GM23338 (cell line): ENCODE measurements at regions not wholly inside any gene's neighbourhood (a gene's known extent, or its start where the extent isn't known, plus 50 kb on each side); places are given as distances from the start of the nearest gene placed in this dataset.

ENCODE experiments used
- ATAC-seq: fragments of 200-7000 bp; cut with Tn5 transposase; 3 replicates; pipeline ENCODE4 v1.9.1; 2020
- DNase-seq: peaks from one replicate; pipeline ENCODE4 v3.0.0-alpha.2; 2015; ENCODE audit warnings: low spot score
- H2AFZ ChIP-seq: fragments of 200-600 bp; sonication (generic); 2 replicates; pipeline ENCODE4 v1.8.0; 2016; ENCODE audit warnings: antibody characterized with exemption, mild to moderate bottlenecking, moderate library complexity
- H3F3A ChIP-seq: fragments of 200-600 bp; sonication (generic); replicated peaks from 2 replicates; pipeline ENCODE4 v1.8.0; 2017; ENCODE audit warnings: antibody characterized with exemption, mixed run types, low read depth
- H3K27ac ChIP-seq: fragments of 200-600 bp; sonication (generic); 2 replicates; pipeline ENCODE4 v1.6.1; 2016; ENCODE audit warnings: low read depth
- H3K27me3 ChIP-seq: fragments of 200-600 bp; sonication (generic); 2 replicates; pipeline ENCODE4 v1.8.0; 2016; ENCODE audit warnings: mild to moderate bottlenecking, mixed run types, moderate library complexity; ENCODE audit not compliant: insufficient read depth
- H3K36me3 ChIP-seq: fragments of 200-600 bp; sonication (generic); 2 replicates; pipeline ENCODE4 v1.8.0; 2016; ENCODE audit warnings: mild to moderate bottlenecking; ENCODE audit not compliant: insufficient read depth
- H3K4me1 ChIP-seq: fragments of 200-600 bp; sonication (generic); 2 replicates; pipeline ENCODE4 v1.8.0; 2016; ENCODE audit warnings: mild to moderate bottlenecking, moderate library complexity; ENCODE audit not compliant: insufficient read depth
- H3K4me2 ChIP-seq: fragments of 200-600 bp; sonication (generic); 2 replicates; pipeline ENCODE4 v1.7.1; 2017; ENCODE audit warnings: mixed run types
- H3K4me3 ChIP-seq: fragments of 200-600 bp; sonication (generic); 2 replicates; pipeline ENCODE4 v1.6.1; 2016; ENCODE audit warnings: mixed run types
- H3K79me2 ChIP-seq: fragments of 200-600 bp; sonication (generic); replicated peaks from 2 replicates; pipeline ENCODE4 v1.8.0; 2017; ENCODE audit warnings: mild to moderate bottlenecking; ENCODE audit not compliant: insufficient read depth
- H3K9me2 ChIP-seq: fragments of 200-600 bp; sonication (generic); 2 replicates; pipeline ENCODE4 v1.8.0; 2017; ENCODE audit not compliant: insufficient read depth
- H4K20me1 ChIP-seq: fragments of 200-600 bp; sonication (generic); replicated peaks from 2 replicates; pipeline ENCODE4 v1.8.0; 2017; ENCODE audit warnings: mild to moderate bottlenecking; ENCODE audit not compliant: insufficient read depth
- H3K27ac Mint-ChIP-seq: 2 replicates; pipeline ENCODE4 v1.8.0; 2020; ENCODE audit warnings: inconsistent platforms, mild to moderate bottlenecking, moderate library complexity, mixed read lengths
- H3K27me3 Mint-ChIP-seq: 3 replicates; pipeline ENCODE4 v1.8.0; 2022; ENCODE audit warnings: low read depth, mild to moderate bottlenecking, moderate library complexity, mixed read lengths, inconsistent platforms; ENCODE audit not compliant: insufficient read depth, poor library complexity
- H3K36me3 Mint-ChIP-seq: 3 replicates; pipeline ENCODE4 v1.8.0; 2021; ENCODE audit warnings: low read depth, mild to moderate bottlenecking, inconsistent platforms, moderate library complexity, mixed read lengths
- H3K4me1 Mint-ChIP-seq: 3 replicates; pipeline ENCODE4 v1.8.0; 2020; ENCODE audit warnings: mild to moderate bottlenecking, inconsistent platforms, mixed read lengths
- H3K4me3 Mint-ChIP-seq: 3 replicates; pipeline ENCODE4 v1.8.0; 2021; ENCODE audit warnings: moderate library complexity, mild to moderate bottlenecking, inconsistent platforms, mixed read lengths
- H3K9me3 Mint-ChIP-seq: 3 replicates; pipeline ENCODE4 v1.8.0; 2020; ENCODE audit warnings: moderate library complexity, mild to moderate bottlenecking, inconsistent platforms, mixed read lengths
- EZH2 ChIP-seq: fragments of 200-600 bp; sonication (generic); IDR thresholded peaks from one replicate; pipeline ENCODE4 v1.8.0; 2017; ENCODE audit warnings: antibody characterized with exemption, mild to moderate bottlenecking, low read depth; ENCODE audit not compliant: unreplicated experiment
- EZH2phosphoT487 ChIP-seq: fragments of 200-600 bp; sonication (generic); IDR thresholded peaks from one replicate; pipeline ENCODE4 v1.8.1; 2018; ENCODE audit warnings: antibody characterized with exemption; ENCODE audit not compliant: unreplicated experiment
- POLR2AphosphoS5 ChIP-seq: IDR thresholded peaks from 2 replicates; pipeline ENCODE4 v1.6.1; 2016; ENCODE audit warnings: antibody characterized with exemption, low read depth
- STAT1 ChIP-seq: IDR thresholded peaks from one replicate; pipeline ENCODE4 v1.6.1; 2016; ENCODE audit warnings: antibody characterized with exemption; ENCODE audit not compliant: unreplicated experiment
- ZNF331 ChIP-seq: fragments of 250-450 bp; sonication (Bioruptor Pico); IDR thresholded peaks from 2 replicates; pipeline ENCODE4 v1.5.0; 2020; ENCODE audit warnings: low read depth, mild to moderate bottlenecking, moderate library complexity
- TF ChIP-seq, protein P1 (sequence below): fragments of 250-450 bp; sonication (Bioruptor Pico); IDR thresholded peaks from 2 replicates; pipeline ENCODE4 v1.5.0; 2020; ENCODE audit warnings: mild to moderate bottlenecking, moderate library complexity
- TF ChIP-seq, protein P2 (sequence below), 2 experiments: fragments of 200-600 bp in 1 of 2; sonication (generic) in 1 of 2; conservative IDR thresholded peaks; 2 replicates each; pipeline versions ENCODE4 v1.5.1 to v1.6.1; 2016 to 2017; ENCODE audit warnings: antibody characterized with exemption in 2 of 2, low read depth in 2 of 2, mild to moderate bottlenecking in 2 of 2, moderate library complexity in 1 of 2

DNA sequence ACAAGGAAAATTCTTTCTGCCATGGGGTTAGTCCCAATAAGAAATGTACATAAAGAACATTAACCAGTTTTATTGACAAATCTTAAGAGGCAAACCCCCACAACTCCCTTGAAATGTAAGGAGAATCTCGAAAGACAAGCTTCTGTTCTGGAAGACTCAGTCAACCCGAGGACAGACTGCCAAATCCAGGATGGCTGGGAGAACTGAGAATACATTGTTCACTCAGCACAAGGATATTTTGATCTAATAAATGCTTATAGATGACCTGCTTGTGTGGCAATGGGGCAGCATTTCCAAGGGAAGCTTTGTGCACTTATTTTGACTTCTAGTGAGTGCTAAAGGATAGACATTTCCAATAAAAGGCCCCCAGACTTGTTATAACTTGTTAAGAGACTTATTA lies 280.4 kb downstream of the DHX15 start:
- Histone ChIP-seq H3K36me3 (no peaks in the 10 kb centered on the region), H3K4me1 (peaks cover 6% of the 10 kb centered on the region), H3K27ac (no peak overlapping the region), H4K20me1 (no peaks in the 10 kb centered on the region), H3K4me2 (no peak overlapping the region), H2AFZ (no peak overlapping the region), H3K27me3 (no peaks in the 10 kb centered on the region), H3F3A (no peaks in the 10 kb centered on the region), H3K4me3 (no peak overlapping the region), H3K9me2 (no peaks in the 10 kb centered on the region), H3K79me2 (no peaks in the 10 kb centered on the region)
- Mint-ChIP-seq H3K4me1 (peaks cover 12% of the 10 kb centered on the region; the same call in 2 of the 3 replicates), H3K9me3 (no peaks in the 10 kb centered on the region), H3K4me3 (no peak overlapping the region), H3K36me3 (no peaks in the 10 kb centered on the region), H3K27ac (no peak overlapping the region), H3K27me3 (peaks cover 1% of the 10 kb centered on the region)
- TF ChIP-seq STAT1 (no peak), EZH2phosphoT487 (no peak), EZH2 (no peak), POLR2AphosphoS5 (no peak), ZNF331 (CRISPR knock-in tag) (no peak)
- TF ChIP-seq, protein P1, sequence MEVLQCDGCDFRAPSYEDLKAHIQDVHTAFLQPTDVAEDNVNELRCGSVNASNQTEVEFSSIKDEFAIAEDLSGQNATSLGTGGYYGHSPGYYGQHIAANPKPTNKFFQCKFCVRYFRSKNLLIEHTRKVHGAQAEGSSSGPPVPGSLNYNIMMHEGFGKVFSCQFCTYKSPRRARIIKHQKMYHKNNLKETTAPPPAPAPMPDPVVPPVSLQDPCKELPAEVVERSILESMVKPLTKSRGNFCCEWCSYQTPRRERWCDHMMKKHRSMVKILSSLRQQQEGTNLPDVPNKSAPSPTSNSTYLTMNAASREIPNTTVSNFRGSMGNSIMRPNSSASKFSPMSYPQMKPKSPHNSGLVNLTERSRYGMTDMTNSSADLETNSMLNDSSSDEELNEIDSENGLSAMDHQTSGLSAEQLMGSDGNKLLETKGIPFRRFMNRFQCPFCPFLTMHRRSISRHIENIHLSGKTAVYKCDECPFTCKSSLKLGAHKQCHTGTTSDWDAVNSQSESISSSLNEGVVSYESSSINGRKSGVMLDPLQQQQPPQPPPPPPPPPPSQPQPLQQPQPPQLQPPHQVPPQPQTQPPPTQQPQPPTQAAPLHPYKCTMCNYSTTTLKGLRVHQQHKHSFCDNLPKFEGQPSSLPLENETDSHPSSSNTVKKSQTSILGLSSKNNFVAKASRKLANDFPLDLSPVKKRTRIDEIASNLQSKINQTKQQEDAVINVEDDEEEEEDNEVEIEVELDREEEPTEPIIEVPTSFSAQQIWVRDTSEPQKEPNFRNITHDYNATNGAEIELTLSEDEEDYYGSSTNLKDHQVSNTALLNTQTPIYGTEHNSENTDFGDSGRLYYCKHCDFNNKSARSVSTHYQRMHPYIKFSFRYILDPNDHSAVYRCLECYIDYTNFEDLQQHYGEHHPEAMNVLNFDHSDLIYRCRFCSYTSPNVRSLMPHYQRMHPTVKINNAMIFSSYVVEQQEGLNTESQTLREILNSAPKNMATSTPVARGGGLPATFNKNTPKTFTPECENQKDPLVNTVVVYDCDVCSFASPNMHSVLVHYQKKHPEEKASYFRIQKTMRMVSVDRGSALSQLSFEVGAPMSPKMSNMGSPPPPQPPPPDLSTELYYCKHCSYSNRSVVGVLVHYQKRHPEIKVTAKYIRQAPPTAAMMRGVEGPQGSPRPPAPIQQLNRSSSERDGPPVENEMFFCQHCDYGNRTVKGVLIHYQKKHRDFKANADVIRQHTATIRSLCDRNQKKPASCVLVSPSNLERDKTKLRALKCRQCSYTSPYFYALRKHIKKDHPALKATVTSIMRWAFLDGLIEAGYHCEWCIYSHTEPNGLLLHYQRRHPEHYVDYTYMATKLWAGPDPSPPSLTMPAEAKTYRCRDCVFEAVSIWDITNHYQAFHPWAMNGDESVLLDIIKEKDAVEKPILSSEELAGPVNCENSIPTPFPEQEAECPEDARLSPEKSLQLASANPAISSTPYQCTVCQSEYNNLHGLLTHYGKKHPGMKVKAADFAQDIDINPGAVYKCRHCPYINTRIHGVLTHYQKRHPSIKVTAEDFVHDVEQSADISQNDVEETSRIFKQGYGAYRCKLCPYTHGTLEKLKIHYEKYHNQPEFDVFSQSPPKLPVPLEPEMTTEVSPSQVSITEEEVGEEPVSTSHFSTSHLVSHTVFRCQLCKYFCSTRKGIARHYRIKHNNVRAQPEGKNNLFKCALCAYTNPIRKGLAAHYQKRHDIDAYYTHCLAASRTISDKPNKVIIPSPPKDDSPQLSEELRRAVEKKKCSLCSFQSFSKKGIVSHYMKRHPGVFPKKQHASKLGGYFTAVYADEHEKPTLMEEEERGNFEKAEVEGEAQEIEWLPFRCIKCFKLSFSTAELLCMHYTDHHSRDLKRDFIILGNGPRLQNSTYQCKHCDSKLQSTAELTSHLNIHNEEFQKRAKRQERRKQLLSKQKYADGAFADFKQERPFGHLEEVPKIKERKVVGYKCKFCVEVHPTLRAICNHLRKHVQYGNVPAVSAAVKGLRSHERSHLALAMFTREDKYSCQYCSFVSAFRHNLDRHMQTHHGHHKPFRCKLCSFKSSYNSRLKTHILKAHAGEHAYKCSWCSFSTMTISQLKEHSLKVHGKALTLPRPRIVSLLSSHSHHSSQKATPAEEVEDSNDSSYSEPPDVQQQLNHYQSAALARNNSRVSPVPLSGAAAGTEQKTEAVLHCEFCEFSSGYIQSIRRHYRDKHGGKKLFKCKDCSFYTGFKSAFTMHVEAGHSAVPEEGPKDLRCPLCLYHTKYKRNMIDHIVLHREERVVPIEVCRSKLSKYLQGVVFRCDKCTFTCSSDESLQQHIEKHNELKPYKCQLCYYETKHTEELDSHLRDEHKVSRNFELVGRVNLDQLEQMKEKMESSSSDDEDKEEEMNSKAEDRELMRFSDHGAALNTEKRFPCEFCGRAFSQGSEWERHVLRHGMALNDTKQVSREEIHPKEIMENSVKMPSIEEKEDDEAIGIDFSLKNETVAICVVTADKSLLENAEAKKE (CRISPR knock-in tag): no peak
- TF ChIP-seq, protein P2, sequence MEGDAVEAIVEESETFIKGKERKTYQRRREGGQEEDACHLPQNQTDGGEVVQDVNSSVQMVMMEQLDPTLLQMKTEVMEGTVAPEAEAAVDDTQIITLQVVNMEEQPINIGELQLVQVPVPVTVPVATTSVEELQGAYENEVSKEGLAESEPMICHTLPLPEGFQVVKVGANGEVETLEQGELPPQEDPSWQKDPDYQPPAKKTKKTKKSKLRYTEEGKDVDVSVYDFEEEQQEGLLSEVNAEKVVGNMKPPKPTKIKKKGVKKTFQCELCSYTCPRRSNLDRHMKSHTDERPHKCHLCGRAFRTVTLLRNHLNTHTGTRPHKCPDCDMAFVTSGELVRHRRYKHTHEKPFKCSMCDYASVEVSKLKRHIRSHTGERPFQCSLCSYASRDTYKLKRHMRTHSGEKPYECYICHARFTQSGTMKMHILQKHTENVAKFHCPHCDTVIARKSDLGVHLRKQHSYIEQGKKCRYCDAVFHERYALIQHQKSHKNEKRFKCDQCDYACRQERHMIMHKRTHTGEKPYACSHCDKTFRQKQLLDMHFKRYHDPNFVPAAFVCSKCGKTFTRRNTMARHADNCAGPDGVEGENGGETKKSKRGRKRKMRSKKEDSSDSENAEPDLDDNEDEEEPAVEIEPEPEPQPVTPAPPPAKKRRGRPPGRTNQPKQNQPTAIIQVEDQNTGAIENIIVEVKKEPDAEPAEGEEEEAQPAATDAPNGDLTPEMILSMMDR (conservative IDR thresholded peaks at IDR 0.05; ENCODE audit: low read depth in 2 of 2): no peak
- DNase-seq (no peak), ATAC-seq (no peak)
